GM18873 (cell line): ENCODE measurements at regions not wholly inside any gene's neighbourhood (a gene's known extent, or its start where the extent isn't known, plus 50 kb on each side); places are given as distances from the start of the nearest gene placed in this dataset.

Source experiments
- ATAC-seq: cut with Tn5 transposase; IDR thresholded peaks from one replicate; pipeline ENCODE4 v1.9.1; 2021; ENCODE audit warnings: mild to moderate bottlenecking, moderate library complexity, moderate number of reproducible peaks; ENCODE audit not compliant: unreplicated experiment, low FRiP score

DNA sequence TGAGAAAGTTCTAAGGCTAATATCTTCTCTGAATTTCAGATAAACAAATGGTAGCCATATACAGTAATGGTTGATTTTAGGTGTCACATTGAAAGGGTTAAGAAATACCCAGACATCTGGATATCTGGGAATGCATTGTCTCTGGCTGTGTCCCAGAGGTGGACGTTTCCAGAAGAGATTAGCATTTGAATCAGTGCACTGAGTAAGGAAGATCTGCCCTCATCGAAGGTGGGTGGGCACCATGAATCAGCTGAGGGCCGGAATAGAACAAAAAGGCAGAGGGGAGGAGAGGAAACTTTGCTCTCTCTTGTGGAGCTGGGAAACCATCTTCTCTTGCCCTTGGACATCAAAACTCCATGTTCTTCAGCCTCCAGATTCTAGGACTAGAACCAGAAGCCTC is 554.4 kb downstream of the IRX1 start:
- ATAC-seq, result no peak

GRCh38 chr5:4156153-4156552 is 560.5 kb downstream of the IRX1 start:
- no peak for ATAC-seq

- ATAC-seq, result no peak
These were observed 561.3 kb downstream of the IRX1 start for GRCh38 chr5:4156889-4157288.

DNA sequence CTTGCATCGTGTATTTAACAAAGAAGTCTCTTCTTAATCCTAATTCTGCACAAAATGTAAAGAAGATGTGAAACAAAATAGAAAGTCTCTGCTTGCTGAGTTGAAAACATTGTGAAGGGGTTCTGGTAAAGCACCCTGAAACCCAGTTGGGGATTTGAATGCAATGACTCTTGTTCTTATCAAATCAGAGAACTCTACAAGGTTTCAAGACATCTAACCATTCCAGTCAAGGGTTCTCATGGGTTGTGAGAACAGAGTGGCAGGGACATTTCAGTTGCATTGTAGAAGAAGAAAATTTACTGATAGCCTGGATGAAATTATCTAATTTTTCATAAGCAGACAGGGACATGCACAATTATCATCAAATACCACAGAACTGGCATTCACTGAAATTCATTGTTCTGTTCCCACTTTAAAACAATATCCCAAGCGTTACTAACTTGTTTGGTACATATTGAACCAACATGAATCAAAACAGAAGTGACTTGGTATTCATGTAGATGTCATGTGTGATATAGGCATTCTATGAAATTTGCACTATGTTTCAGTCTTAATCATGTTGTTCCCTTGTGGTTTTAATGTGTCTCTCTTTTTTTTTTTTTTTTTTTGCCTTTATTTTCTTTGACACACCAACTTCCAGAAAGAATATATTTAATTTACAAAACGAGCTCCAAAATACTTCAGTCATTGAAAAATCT is 563.3 kb downstream of the IRX1 start:
- ATAC-seq, result no peak

- ATAC-seq, result no peak
These were observed 564.0 kb downstream of the IRX1 start for GRCh38 chr5:4159681-4160080.

GRCh38 chr5:4164167-4164566 is 568.5 kb downstream of the IRX1 start:
- ATAC-seq, result no peak

GRCh38 chr5:4180703-4181102 is 585.1 kb downstream of the IRX1 start:
- ATAC-seq, result no peak

- ATAC-seq, result no peak
These were observed 586.5 kb downstream of the IRX1 start for GRCh38 chr5:4182144-4182543.

DNA sequence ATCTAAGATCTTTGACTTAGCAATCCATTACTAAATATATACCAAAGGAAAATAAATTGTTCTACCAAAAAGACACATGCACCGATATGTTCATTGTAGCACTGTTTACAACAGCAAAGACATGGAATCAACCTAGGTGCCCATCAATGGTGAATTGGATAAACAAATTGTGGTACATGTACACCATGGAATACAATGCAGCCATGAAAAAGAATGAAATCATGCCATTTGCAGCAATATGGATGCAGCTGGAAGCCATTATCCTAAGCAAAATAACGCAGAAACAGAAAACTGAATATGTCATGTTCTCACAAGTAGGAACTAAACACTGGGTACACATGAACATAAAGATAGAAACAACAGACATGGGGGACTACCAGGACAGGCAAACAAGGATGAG is 589.5 kb downstream of the IRX1 start:
- ATAC-seq, result no peak

DNA sequence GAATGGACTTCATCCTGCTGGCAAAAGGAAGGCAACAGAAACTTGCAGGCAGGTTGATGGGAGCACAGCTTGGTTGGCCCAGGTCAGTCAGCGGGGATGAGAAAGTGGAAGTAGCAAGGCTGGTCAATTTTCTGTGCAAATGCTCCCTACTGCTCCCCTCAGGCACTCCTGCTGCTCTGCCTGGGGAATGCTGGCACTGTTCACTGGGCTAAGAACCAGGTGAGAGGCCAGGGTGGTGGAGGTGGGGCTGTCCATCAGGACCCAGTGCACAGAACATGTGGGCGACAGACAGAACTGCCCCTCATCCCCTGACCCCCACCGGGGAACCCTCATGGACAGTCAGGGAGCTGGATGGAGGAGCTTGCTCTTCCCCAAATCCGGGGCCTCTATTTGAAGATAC is 593.1 kb downstream of the IRX1 start:
- no peak for ATAC-seq

- no peak for ATAC-seq
These were observed 593.7 kb downstream of the IRX1 start for GRCh38 chr5:4189317-4189716.

- ATAC-seq, result no peak
These were observed 595.4 kb downstream of the IRX1 start for GRCh38 chr5:4191041-4191440.

GRCh38 chr5:4191703-4192102 is 596.1 kb downstream of the IRX1 start:
- no peak for ATAC-seq

DNA sequence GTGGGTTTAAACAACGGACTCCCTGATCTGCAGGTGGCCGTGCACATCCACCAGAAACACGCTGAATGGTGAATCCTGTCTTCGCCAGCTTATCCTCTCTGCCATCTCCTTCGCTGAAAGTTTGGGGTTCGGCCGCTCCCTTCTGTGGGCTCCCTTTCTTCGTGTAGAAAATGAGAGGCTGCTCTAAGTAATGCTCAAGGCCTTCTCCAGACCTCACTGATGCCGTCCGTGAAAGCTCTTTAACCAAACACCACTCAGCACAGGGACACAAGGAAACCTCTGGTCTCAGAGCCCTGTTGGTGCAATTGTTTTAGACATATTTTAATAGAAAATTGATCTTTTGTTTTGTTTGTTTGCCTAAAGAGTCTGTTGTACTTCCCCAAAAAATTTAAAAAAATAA is 596.5 kb downstream of the IRX1 start:
- no peak for ATAC-seq

DNA sequence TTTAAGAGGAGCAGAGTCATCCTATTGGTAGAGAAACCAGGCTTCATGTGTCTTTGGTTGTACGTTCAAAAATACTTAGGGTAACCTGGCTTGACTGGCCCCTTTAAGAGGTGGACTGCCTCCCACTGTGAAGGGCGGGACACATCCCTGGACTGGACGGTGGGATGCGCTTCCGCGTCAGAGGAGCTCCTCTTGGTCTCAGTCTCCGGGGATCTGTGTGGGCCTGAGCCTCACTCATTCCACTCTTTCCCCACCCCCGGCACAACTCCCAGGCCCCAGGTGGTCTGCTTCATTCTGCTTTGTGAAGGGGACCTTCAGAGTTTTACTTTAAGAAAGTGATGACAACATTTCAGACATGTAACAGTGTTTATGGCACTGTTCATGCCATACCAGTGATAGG is 601.1 kb downstream of the IRX1 start:
- ATAC-seq, result no peak

- ATAC-seq, result no peak
These were observed 601.5 kb downstream of the IRX1 start for GRCh38 chr5:4197151-4197550.

- ATAC-seq, result no peak
These were observed 602.8 kb downstream of the IRX1 start for GRCh38 chr5:4198461-4198860.

- ATAC-seq, result no peak
These were observed 603.6 kb downstream of the IRX1 start for GRCh38 chr5:4199049-4199841.

GRCh38 chr5:4203146-4203545 is 607.5 kb downstream of the IRX1 start:
- ATAC-seq, result no peak

- ATAC-seq, result no peak
These were observed 608.9 kb downstream of the IRX1 start for GRCh38 chr5:4204276-4205141.

- ATAC-seq, result no peak
These were observed 609.8 kb downstream of the IRX1 start for GRCh38 chr5:4205398-4205797.
